ENCODE measurements at regions not wholly inside any gene's neighbourhood (a gene's known extent, or its start where the extent isn't known, plus 50 kb on each side); places are given as distances from the start of the nearest gene placed in this dataset.

- DNase-seq, result no peak
Observed at GRCh38 chr15:77557564-77557963, 75.1 kb downstream of the LINGO1 start.

- no peak for DNase-seq
Observed at GRCh38 chr15:77557144-77557543, 75.6 kb downstream of the LINGO1 start.

- DNase-seq, result no peak
Observed at GRCh38 chr15:77556622-77557021, 76.1 kb downstream of the LINGO1 start.

GRCh38 chr15:77555232-77555631, 77.5 kb downstream of the LINGO1 start:
- DNase-seq, result no peak

- DNase-seq, result no peak
Observed at GRCh38 chr15:77554306-77555080, 78.2 kb downstream of the LINGO1 start.

GRCh38 chr15:77553695-77554094, 79.0 kb downstream of the LINGO1 start:
- DNase-seq, result no peak

GRCh38 chr15:77553257-77553656, 79.5 kb downstream of the LINGO1 start:
- DNase-seq, result no peak

- no peak for DNase-seq
Observed at GRCh38 chr15:77552066-77552465, 80.6 kb downstream of the LINGO1 start.

GRCh38 chr15:77550301-77551251, 82.1 kb downstream of the LINGO1 start:
- DNase-seq, result no peak

GRCh38 chr15:77549576-77550288, 83.0 kb downstream of the LINGO1 start:
- no peak for DNase-seq

- DNase-seq, result no peak
Observed at GRCh38 chr15:77548589-77549557, 83.8 kb downstream of the LINGO1 start.

GRCh38 chr15:77547801-77548588, 84.7 kb downstream of the LINGO1 start:
- DNase-seq, result no peak

GRCh38 chr15:77546870-77547269, 85.8 kb downstream of the LINGO1 start:
- no peak for DNase-seq

- DNase-seq, result no peak
Observed at GRCh38 chr15:77546050-77546501, 86.6 kb downstream of the LINGO1 start.

- DNase-seq, result no peak
Observed at GRCh38 chr15:77545058-77545457, 87.7 kb downstream of the LINGO1 start.

- no peak for DNase-seq
Observed at GRCh38 chr15:77544162-77544561, 88.5 kb downstream of the LINGO1 start.

GRCh38 chr15:77543159-77543882, 89.4 kb downstream of the LINGO1 start:
- DNase-seq, result peak; percentile 70

- no peak for DNase-seq
Observed at GRCh38 chr15:77542491-77543001, 90.2 kb downstream of the LINGO1 start.

- DNase-seq, result no peak
Observed at GRCh38 chr15:77541421-77542181, 91.1 kb downstream of the LINGO1 start.
